HG03095 (cell line): ENCODE measurements at regions not wholly inside any gene's neighbourhood (a gene's known extent, or its start where the extent isn't known, plus 50 kb on each side); places are given as distances from the start of the nearest gene placed in this dataset.
"Not testable (repeated sequence)": the region's sequence is repeated elsewhere in the genome, so short reads cannot be mapped to it uniquely, and the experiment has no call there.

Experiments used
- ATAC-seq: cut with Tn5 transposase; IDR thresholded peaks from one replicate; pipeline ENCODE4 v1.9.1; 2021; ENCODE audit warnings: moderate library complexity; ENCODE audit not compliant: unreplicated experiment

DNA sequence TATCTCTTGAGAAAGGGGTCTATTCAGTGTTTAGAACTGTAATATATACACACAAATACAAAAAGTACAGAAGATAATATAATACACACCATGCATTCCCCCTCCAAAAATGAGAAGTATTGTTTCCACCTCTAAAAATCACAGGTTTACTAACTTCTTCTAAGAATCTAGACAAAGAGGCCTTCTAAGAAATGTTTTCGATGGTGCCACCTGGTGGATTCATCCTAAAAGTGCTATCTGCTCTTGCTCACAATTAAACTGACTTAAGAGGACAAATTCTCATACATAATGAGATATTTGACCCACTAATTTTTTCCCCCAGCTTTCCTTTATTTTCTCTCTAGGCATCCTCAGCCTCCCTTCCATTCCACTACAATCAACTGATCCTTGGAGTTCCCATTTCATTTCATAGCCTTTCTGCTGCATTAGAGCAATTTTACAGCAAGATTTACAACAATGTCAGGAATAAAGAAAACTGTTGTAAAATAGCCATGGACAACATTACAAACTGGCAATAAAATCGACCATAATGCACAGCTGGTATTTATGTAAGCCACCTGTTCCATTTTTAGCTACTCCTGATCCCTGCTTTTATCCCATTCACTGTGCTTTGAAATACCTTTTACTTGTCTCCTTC is 124.6 kb downstream of the ARRDC4 start:
- no peak for ATAC-seq

DNA sequence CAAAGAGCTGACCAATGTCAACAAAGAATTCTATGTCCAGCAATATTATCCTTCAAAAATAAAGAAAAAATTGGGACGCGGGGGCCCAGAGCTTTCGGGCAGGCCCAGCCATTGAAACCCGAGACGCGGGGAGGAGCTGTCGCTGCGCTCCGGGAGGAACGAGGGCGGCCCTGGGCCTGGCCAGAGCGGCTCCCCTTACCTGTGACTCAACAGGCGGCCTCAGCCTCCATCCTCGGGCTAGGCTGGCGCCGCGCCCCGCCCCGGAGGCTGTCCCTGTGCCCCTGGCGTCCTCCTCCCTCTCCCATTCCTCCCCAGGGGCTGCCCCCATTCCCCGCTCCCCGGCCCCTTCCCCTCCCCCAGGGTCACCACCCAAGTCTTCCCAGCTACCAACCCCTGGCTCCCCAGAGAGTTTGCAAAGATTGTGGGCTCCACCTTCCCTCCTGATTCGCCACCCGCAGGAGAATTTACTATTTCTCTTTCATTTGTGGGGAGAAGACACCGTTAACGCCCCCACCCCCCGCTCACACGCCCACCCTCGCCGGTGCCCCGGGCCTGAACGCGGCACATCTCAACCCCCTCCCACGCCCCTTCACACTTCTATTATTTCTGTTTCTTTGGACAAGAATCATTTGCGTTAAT is 127.9 kb downstream of the ARRDC4 start:
- ATAC-seq, result not testable (repeated sequence)

DNA sequence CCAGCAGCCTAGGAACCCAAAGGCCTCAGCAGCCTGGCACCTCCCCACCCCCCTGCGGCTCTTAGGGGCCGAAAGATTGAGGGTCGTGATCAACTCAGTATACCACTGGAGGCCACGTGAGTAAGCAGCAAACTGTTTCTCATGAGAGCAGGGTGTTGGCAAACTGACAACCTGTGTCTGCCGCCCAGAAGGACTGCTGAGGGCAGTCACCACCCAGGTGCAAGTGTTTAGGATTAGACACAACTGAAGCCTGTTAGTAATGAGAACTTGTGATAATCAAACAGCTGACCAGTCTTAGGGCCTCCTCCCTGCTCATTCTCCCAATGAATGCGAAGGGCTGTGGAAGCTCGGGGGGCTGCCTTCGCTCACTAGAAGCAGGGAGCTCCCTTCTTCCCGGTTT is 128.8 kb downstream of the ARRDC4 start:
- not testable (repeated sequence) for ATAC-seq

DNA sequence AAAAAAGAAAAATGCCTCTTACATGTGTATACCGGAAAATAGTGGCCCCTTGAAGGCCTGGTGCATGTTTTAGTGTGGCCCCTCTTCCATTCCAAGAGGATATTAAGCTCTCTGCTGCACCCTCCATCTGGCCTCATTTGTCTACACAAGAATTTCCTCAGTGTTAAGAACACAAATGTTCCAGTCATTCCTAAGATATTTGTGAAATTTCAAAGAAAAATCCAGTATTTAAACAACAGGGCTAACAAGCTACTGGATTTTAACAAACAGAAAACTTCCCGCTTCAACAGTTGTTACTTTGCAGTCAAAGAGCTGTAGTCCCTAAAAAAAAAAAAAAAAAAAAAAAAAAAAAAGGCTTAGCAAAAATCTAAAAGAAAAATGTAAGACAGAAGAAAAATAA is 137.5 kb downstream of the ARRDC4 start:
- not testable (repeated sequence) for ATAC-seq

DNA sequence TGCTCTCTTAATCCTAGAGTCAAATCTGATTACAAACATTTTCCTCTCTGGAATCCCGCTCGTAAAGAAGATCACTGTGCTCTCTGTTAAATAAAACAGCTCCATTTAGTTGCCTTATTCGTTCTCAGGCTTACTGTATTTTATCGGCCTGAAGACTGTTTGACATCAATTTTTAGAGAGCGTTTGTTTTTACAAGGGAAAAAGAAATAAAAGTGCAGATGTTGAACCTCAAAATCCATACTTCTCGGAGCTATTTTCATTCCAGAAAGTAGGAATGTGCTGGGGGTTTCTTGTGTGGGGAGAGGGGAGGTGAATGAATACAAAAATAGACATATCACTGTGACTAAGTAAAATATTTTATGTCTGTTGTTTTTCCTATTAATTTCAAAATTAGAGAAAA is 140.1 kb downstream of the ARRDC4 start:
- ATAC-seq, result not testable (repeated sequence)

DNA sequence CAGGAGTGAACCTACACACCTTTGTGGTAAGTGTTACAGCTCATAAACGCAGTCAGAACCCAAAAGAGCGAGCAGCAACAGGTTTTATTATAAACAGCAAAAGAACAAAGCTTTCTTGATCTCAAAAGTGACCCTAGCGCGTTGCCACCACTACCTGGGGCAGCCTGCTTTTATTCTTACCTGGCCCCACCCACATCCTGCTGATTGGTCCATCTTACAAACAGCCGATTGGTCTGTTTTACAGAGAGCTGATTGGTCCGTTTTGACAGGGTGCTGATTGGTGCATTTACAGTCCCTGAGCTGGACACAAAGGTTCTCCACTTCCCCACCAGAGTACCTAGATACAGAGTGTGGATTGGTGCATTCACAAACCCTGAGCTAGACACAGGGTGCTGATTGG is 143.1 kb downstream of the ARRDC4 start:
- ATAC-seq, result no peak

DNA sequence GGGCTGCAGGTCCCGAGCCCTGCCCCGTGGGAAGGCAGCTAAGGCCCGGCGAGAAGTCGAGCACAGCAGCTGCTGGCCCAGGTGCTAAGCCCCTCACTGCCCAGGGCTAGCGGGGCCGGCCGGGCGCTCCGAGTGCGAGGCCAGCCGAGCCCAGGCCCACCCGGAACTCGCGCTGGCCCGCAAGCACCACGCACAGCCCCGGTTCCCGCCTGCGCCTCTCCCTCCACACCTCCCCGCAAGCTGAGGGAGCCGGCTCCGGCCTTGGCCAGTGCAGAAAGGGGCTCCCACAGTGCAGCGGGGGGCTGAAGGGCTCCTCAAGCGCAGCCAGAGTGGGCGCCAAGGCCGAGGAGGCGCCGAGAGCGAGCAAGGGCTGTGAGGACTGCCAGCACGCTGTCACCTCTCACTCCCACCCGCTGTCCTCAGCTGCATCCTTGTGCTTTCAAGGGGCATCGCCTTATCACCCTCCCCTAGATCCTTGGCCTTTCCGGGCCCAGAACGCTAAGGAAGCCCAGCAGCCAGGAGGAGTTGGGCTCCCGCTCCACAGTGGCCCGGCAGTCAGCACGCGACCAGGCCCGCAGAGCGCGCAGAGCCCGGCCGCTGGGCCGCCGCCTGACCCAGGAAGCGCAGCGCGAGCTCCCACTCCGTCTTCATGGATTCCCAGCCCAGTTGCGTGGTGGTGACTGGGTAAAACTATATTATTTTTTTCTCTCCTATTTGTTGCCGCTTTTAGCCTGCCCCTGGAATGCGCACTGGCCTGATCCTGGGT is 144.1 kb downstream of the ARRDC4 start:
- ATAC-seq, result not testable (repeated sequence)

DNA sequence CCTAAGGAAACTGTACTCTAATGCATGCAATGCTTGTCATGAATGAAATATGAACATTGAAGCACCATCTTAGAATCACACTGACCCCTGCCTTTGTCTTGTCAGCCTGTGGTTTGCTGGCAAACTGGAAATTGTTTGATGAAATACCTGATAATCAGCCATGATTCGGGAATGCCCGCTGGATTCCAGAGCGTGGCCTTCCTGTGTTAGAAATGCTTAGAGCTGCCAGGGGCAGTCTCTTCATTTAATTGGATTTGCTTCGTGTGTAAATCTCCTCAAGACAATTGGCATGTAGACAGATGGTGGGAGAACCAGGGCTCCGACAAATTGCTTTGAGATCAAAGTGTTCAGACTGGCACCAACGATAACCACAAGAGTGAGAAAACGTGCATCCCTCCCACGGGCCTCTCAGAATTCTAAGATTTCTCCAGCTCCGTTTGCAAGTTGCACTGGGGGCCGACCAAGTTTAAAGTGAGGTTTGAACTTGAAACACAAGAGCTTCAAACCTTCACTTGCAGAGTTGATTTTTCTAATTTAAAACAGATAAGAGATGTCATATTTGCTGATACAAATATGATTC is 146.2 kb downstream of the ARRDC4 start:
- ATAC-seq, result not testable (repeated sequence)

DNA sequence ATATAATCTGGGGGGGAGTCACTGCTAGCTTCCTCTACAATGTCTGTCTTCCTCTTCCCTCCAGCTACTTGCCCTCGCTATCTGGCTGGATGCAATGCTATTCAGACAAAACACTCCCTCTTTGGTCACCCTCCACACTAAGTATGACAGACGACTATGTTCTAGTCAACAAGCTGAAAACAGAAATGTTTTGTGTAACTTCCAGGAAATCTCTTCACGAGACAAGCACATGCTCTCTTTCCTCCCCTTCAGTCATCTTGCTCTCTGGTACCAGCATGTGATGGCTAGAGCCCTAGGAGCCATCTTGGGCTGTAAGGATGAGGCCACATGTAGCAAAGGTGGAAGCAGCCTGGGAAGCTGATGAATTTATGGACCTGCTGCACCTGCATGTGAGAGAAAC is 151.3 kb downstream of the ARRDC4 start:
- ATAC-seq, result no peak

DNA sequence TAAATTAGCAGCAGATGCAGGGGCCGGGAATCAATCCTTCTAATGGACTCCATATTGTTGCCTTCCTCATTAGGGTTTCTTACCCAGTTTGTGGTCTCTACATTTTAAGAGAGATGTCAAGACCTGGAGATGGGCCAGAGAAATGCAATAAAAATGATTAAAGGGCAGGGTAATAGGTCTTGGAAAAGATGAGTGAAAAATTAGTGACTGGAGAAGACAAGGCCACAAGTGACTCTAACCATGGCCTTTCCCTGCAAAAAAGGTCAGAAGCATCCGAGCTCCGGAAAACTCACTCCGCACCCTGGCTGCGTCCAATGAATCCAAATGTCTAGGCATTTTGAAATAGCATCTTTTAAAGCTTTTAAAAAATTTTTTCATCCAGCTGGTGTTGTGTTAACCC is 152.8 kb downstream of the ARRDC4 start:
- ATAC-seq, result no peak

DNA sequence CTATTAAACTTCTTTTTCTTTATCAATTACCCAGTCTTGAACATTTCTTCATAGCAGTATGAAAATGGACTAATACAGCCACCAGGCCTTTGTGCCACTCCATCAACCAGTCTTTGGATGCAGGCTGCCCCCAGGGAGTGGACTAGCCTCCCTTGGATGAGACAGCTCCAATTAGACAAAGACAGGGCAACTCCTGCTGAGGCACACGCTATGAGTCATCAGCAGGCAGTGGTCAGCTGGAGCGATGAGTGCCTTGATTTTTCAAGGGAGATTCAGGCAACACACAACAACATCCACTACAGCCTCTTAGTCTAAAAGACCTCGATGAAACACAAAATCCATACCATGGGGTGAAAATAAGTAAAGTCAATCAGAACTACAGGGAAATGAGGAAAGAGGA is 160.1 kb downstream of the ARRDC4 start:
- ATAC-seq, result no peak

DNA sequence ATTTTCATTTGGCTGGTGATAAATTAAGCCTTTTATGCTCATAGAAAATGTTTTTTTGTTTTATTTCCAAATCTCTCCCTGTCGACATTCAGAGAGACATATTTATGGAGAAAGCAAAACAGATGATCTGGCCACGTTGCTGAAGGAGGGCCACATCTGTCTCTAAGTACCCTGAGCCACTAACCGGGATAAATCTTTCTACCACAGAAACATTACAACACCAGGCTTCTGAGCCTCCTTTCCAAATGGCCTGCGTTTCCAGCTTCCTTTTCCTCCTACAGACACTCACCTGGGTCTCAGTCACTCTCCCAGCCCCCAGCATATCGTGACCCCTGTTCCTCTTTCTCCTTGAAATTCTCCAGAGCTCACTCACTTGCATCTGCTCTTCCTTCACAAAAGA is 161.0 kb downstream of the ARRDC4 start:
- no peak for ATAC-seq

DNA sequence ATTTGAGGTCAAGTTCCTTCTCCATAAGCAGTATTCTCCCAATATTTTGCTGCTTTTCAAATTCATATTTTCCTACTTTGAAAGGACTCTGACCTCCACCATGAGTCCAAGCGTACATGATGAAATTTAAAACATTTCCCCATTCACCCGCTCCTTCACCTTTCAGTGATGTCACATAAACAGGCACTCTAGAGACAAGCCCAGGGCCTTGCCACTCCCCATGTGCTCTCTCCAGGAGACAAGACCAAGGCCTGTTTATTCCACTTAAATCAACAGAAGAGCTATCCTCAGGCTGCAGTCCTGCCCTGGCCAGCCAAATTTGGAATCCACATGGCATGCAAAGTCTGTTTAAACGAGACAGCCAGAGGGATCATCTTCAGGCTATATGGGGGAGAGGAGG is 161.5 kb downstream of the ARRDC4 start:
- no peak for ATAC-seq

DNA sequence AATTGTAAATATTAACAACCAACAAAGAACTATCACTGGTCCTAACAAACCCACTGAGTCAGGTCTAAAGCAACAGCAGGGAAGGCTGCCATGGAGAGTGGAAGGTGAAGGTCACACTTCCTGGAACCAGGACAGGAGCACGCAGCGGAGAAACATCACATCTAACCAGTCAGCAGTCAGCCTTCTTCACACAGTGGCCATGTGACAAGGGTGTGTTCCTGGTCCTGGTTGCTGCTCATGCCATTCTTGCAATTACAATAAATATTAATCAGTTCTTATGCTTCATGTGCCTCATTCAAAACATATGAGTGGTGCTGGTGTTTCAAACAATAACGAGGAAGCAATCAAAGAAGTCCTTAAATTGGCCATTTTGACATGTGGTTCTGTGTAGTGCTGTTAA is 162.8 kb downstream of the ARRDC4 start:
- no peak for ATAC-seq

DNA sequence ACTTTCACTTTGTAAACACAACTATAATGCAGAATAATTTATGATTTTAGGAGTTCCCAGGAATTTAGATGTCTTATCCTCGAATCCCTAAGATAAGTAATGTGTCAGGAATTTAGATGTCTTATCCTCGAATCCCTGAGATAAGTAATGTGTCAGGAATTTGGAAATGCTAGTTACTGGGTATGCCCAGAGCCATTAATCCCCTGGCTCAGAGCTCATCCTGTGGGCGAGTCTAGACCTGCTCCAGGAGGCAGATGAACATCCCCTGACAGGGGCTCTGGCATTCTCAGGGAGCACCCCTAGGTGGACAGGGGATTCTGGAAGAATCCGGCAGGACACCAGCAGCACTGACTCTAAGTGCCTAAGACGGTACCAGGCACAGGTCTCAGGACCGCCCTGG is 163.3 kb downstream of the ARRDC4 start:
- no peak for ATAC-seq

DNA sequence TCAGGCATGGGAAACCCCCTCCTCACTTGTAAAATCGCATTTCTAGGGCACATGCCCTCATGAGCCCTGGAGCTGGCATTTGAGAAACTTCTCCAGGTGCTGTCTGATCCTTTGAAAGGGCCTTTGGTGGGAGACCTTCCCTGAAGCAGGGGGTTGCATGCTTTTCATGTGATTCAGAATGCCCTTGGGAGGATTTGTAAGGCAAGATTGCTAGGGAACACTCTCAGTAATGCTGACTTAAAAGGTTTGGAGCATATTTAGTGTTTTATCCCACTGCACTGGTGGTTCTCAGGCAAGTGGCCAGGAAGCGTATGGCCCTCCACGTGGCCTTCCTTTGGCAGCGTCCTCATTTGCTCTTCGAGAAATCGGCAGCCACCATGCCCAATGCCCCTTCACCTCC is 164.1 kb downstream of the ARRDC4 start:
- ATAC-seq, result no peak

DNA sequence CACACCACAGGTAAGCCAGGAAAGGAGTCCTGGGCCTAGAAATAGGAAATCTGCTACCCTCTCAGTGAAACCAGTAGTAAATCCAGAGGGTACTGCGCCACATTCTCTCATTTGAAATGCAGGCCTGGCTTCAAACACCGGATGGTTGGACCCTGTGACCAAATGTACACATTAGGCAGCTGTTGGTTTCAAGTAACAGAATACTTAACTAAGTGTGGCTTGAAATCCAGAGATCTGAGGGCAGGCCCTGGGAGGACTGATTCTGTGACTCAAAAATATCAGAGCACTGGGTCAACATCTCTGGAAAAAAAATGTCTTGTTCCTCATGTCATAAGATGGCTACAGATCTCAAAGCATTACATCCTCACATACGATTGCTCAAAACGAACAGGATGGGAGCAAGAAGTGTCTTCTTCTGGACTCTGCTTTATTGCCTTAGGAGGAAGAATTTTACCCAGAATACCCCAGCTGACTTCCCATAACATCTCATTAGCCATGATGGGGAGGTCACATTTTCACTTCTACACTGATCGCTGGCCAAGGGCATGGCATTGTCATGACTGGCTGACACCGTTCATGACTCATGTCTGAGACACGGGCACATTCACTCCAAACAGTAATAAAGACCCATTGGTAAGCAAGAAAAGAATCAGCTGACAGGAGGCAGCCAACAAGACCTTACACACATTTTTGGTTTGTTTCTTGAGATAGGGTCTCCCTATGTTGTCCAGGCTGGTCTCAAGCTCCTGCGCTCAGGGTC is 166.0 kb downstream of the ARRDC4 start:
- ATAC-seq, result no peak

DNA sequence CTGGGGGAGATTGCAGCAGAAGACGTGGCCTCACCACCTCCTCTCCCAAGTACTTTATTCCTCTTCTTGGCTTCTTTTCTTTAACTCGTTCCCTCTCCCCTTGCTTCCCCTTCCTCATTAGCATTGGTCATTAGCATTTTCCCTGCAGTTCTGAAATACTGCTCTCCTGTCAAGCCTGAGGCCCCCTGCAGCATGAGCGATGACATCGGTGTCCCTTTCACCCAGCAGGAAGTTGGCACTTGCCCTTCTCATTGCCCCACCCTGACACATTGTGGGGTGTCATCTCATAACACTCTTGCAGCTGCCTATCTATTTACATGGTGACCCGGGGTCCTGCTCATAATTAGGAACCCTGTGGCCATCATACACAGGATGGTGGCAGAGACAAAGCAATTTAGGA is 167.1 kb downstream of the ARRDC4 start:
- no peak for ATAC-seq

DNA sequence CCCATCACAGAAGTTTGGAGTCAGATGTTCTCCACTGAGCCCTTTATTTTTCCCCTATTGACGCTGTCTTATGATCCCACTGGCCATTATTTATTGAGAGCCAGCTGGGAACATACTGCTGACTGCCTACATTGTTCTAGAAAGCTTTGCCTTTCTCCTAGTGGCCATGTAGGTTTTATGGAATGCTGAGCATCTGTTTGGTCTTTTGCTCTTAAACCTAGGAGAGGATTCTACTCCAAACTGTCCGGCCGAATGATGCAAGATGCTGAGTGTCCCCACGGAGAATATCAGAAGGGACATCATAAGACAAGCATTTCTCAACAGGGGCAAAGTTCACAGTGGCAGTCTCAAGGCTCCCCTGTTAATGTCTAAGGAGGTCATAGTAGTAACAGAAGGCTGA is 171.4 kb downstream of the ARRDC4 start:
- ATAC-seq, result no peak

DNA sequence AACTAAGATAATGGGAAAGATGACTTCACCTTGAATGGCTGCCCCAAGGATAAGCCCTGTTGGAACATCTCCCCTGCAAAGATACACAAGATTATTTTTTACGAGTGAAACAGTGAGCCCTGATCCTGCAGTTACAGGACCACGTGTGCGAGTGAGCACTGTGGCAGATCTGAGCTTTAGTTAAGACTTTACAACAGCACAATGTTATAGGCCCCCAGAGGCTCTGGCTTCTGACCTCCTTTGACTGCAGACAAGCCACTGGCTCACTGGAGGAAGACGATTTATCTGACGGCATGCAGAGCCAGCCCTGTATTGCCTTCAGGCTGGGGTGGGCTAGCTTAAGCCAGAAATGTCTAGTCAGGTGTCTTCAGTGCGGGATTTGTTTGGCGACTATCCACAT is 174.4 kb downstream of the ARRDC4 start:
- ATAC-seq, result no peak

DNA sequence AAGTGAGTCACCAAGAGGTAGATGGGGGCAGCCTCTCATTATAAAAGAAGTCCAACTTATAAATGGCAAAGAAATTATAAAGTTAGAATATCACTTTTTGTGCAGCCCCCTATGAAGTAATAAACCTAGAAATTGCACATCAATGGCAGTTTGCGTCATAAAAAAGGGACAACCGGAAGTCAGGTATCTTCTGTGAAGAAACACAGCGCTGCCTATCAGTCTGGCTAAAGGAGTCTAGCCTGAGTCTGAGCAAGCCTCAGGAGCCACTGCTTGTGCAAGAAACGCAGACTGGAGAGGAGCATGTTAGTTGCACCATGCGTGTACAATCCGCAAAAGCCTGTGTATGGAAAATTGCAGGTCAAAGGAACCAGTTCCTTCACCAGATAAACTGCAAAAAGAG is 178.4 kb downstream of the ARRDC4 start:
- ATAC-seq, result no peak
